ENCODE measurements at regions not wholly inside any gene's neighbourhood (a gene's known extent, or its start where the extent isn't known, plus 50 kb on each side); places are given as distances from the start of the nearest gene placed in this dataset.

GRCh38 chr2:185978634-185979407 is 240.2 kb downstream of the FSIP2 start:
- TF ChIP-seq EZH2phosphoT487 (IDR thresholded peaks at IDR 0.05; ENCODE audit: borderline replicate concordance, low read length) = no peak
- no peak for TF ChIP-seq CTCF (conservative IDR thresholded peaks at IDR 0.05; ENCODE audit: low read depth, low read length)
- no peak for TF ChIP-seq EZH2 (IDR thresholded peaks at IDR 0.05; ENCODE audit: low read length, unreplicated experiment)

Measured in PC-3 (cell line).